ENCODE measurements at regions not wholly inside any gene's neighbourhood (a gene's known extent, or its start where the extent isn't known, plus 50 kb on each side); places are given as distances from the start of the nearest gene placed in this dataset.

DNA sequence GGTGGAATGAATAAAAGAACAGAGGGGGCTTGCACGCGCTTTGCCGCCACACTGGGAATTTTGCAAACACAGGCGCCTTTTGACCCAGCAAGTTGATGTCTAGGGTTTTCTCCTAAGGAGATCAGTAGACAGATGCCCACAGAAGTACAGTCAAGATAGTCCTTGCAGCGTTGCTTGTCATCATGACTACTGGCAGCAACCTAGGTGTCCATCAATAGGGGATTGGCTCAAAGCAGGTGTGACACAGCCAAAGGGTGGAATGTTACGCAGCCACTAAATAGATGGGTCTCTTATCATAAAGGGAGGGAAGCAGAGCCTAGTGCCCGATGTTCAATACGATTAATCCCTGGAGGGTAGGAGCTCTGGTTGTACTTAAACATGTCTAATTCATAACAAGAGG is 63.8 kb upstream of the GGTA1 start:
- Histone ChIP-seq H3K4me3 (ENCODE audit: insufficient read depth, low read depth, low read length) (no peak overlapping the region), H3K9ac (ENCODE audit: low read length) (no peak overlapping the region), H3K4me1 (ENCODE audit: insufficient read depth, low read length) (peaks cover 37% of the 10 kb centered on the region), H3K27me3 (ENCODE audit: insufficient read depth, low read length) (no peaks in the 10 kb centered on the region), H3K36me3 (ENCODE audit: insufficient read depth, low read length) (no peaks in the 10 kb centered on the region), H2AFZ (ENCODE audit: low read depth, low read length) (no peak overlapping the region), H3K4me2 (ENCODE audit: low read length) (no peak overlapping the region), H3K79me2 (ENCODE audit: insufficient read depth, low read length) (no peaks in the 10 kb centered on the region), H3K27ac (ENCODE audit: low read depth, low read length) (no peak overlapping the region), H3K9me3 (ENCODE audit: insufficient read depth, low read depth, low read length) (no peaks in the 10 kb centered on the region), H4K20me1 (ENCODE audit: insufficient read depth, low read length) (no peaks in the 10 kb centered on the region)
- peaks cover 32% of the 10 kb centered on the region for H3K4me1 Mint-ChIP-seq (ENCODE audit: low read depth, unreplicated experiment)
- H3K36me3 Mint-ChIP-seq (ENCODE audit: low read depth, unreplicated experiment) = peaks cover 5% of the 10 kb centered on the region
- no peak for FAIRE-seq
- no peak for DNase-seq (ENCODE audit: low read depth)
- no peak overlapping the region for H3K4me3 Mint-ChIP-seq (ENCODE audit: unreplicated experiment)
- H3K9me3 Mint-ChIP-seq (ENCODE audit: unreplicated experiment) = peaks cover 3% of the 10 kb centered on the region
- peaks cover 12% of the 10 kb centered on the region for H3K27me3 Mint-ChIP-seq (ENCODE audit: low read depth, unreplicated experiment)
- TF ChIP-seq EZH2 (IDR thresholded peaks at IDR 0.05; ENCODE audit: insufficient read depth, low read length) = no peak
- TF ChIP-seq, protein P1, sequence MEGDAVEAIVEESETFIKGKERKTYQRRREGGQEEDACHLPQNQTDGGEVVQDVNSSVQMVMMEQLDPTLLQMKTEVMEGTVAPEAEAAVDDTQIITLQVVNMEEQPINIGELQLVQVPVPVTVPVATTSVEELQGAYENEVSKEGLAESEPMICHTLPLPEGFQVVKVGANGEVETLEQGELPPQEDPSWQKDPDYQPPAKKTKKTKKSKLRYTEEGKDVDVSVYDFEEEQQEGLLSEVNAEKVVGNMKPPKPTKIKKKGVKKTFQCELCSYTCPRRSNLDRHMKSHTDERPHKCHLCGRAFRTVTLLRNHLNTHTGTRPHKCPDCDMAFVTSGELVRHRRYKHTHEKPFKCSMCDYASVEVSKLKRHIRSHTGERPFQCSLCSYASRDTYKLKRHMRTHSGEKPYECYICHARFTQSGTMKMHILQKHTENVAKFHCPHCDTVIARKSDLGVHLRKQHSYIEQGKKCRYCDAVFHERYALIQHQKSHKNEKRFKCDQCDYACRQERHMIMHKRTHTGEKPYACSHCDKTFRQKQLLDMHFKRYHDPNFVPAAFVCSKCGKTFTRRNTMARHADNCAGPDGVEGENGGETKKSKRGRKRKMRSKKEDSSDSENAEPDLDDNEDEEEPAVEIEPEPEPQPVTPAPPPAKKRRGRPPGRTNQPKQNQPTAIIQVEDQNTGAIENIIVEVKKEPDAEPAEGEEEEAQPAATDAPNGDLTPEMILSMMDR (IDR thresholded peaks at IDR 0.05; ENCODE audit: insufficient read depth, low read depth, low read length) = no peak
- no peak overlapping the region for H3K27ac Mint-ChIP-seq (ENCODE audit: unreplicated experiment)

DNA sequence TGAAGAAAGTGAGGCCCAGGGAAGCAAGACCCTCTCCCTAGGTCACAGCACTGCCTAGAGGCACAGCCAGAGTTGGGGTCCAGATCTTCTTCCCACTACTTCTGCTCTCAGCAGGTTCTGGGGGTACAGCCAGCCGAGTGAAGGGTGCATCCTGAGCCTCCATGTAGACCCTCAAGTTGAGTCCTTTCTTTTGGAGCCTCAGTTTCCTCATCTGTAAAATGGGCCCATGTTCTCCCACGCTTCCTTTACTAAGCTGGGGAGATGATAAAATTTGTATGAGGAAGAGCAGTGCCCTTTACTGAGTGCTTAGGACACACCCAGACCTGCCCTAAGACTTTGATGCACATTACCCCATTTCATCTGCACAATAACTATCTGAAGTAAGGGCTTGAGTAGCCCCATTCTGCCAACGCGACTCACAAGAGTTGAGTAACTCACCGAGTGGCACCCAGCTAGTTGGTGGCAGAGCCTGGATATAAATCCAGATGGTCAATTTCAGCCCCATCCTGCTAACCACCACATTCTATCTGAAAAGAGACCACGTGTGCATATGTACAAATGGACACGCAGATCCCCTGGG is 64.3 kb upstream of the GGTA1 start:
- no peaks in the 10 kb centered on the region for H3K27me3 ChIP-seq (ENCODE audit: insufficient read depth, low read length)
- H3K9me3 ChIP-seq (ENCODE audit: insufficient read depth, low read depth, low read length) = no peaks in the 10 kb centered on the region
- Mint-ChIP-seq H3K4me1 (ENCODE audit: low read depth, unreplicated experiment) (peaks cover 32% of the 10 kb centered on the region), H3K9me3 (ENCODE audit: unreplicated experiment) (peaks cover 3% of the 10 kb centered on the region), H3K36me3 (ENCODE audit: low read depth, unreplicated experiment) (peaks cover 5% of the 10 kb centered on the region), H3K4me3 (ENCODE audit: unreplicated experiment) (no peak overlapping the region), H3K27ac (ENCODE audit: unreplicated experiment) (no peak overlapping the region), H3K27me3 (ENCODE audit: low read depth, unreplicated experiment) (peaks cover 12% of the 10 kb centered on the region)
- no peak overlapping the region for H3K4me3 ChIP-seq (ENCODE audit: insufficient read depth, low read depth, low read length)
- H3K4me2 ChIP-seq (ENCODE audit: low read length) = no peak overlapping the region
- FAIRE-seq = no peak
- peaks cover 37% of the 10 kb centered on the region for H3K4me1 ChIP-seq (ENCODE audit: insufficient read depth, low read length)
- H3K9ac ChIP-seq (ENCODE audit: low read length) = no peak overlapping the region
- no peak for DNase-seq (ENCODE audit: low read depth)
- no peaks in the 10 kb centered on the region for H3K79me2 ChIP-seq (ENCODE audit: insufficient read depth, low read length)
- H3K36me3 ChIP-seq (ENCODE audit: insufficient read depth, low read length) = no peaks in the 10 kb centered on the region
- no peak overlapping the region for H2AFZ ChIP-seq (ENCODE audit: low read depth, low read length)
- no peaks in the 10 kb centered on the region for H4K20me1 ChIP-seq (ENCODE audit: insufficient read depth, low read length)
- TF ChIP-seq EZH2 (IDR thresholded peaks at IDR 0.05; ENCODE audit: insufficient read depth, low read length) = no peak
- TF ChIP-seq, protein P1 (IDR thresholded peaks at IDR 0.05; ENCODE audit: insufficient read depth, low read depth, low read length) = no peak
- H3K27ac ChIP-seq (ENCODE audit: low read depth, low read length) = no peak overlapping the region

DNA sequence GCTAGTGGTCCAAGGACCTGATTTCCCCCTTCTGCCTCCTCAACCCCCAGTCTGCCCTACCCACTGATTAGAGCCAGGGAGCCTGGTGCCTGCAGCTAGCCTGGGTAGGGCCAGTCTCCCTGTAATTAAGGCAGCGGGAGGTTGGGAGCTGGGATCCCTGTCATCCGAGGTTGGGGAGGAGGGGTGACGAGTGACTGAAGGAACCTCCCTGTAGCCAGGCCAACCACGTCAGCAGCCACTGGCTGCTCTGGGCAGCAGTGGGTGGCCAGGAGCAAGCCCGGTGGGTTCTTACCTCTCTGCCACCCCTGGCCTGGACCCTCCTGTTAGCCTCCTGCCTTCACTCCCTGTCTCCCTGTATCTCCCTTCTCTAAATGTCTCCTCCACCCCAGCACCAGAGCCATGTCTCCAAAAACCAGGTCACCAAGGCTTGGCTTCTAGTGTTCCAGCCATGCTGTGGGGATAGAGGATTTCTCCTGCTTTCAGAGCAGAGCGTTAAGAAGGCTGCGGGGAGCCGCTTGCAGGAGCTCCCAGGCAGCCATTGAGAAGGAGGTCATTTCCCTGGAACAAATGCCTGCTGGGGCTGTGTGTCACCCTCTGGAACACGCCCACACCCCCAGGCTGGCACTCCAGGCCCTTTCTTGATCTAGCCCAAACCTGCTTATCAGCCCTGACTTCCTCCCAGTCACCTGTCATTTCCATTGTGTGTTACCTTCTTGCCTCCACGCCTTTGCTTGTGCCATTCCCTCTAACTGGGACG is 65.0 kb upstream of the GGTA1 start:
- DNase-seq (ENCODE audit: low read depth) = no peak
- Mint-ChIP-seq H3K9me3 (ENCODE audit: unreplicated experiment) (peaks cover 3% of the 10 kb centered on the region), H3K27ac (ENCODE audit: unreplicated experiment) (peak overlapping the region; percentile 44), H3K27me3 (ENCODE audit: low read depth, unreplicated experiment) (peaks cover 12% of the 10 kb centered on the region), H3K4me1 (ENCODE audit: low read depth, unreplicated experiment) (peaks cover 36% of the 10 kb centered on the region), H3K4me3 (ENCODE audit: unreplicated experiment) (peak overlapping the region; percentile 50), H3K36me3 (ENCODE audit: low read depth, unreplicated experiment) (peaks cover 5% of the 10 kb centered on the region)
- Histone ChIP-seq H4K20me1 (ENCODE audit: insufficient read depth, low read length) (no peaks in the 10 kb centered on the region), H3K27me3 (ENCODE audit: insufficient read depth, low read length) (no peaks in the 10 kb centered on the region), H3K4me3 (ENCODE audit: insufficient read depth, low read depth, low read length) (no peak overlapping the region), H3K9ac (ENCODE audit: low read length) (no peak overlapping the region), H2AFZ (ENCODE audit: low read depth, low read length) (no peak overlapping the region), H3K4me1 (ENCODE audit: insufficient read depth, low read length) (peaks cover 38% of the 10 kb centered on the region), H3K27ac (ENCODE audit: low read depth, low read length) (no peak overlapping the region), H3K36me3 (ENCODE audit: insufficient read depth, low read length) (no peaks in the 10 kb centered on the region), H3K79me2 (ENCODE audit: insufficient read depth, low read length) (no peaks in the 10 kb centered on the region), H3K4me2 (ENCODE audit: low read length) (no peak overlapping the region), H3K9me3 (ENCODE audit: insufficient read depth, low read depth, low read length) (no peaks in the 10 kb centered on the region)
- no peak for FAIRE-seq
- no peak for TF ChIP-seq EZH2 (IDR thresholded peaks at IDR 0.05; ENCODE audit: insufficient read depth, low read length)
- TF ChIP-seq, protein P1 (IDR thresholded peaks at IDR 0.05; ENCODE audit: insufficient read depth, low read depth, low read length) = no peak

Measured in astrocyte (in vitro differentiated cells and primary cell).